Esophagus squamous epithelium (tissue), 4 donors: ENCODE measurements at regions not wholly inside any gene's neighbourhood (a gene's known extent, or its start where the extent isn't known, plus 50 kb on each side); places are given as distances from the start of the nearest gene placed in this dataset.
"Not testable (repeated sequence)": the region's sequence is repeated elsewhere in the genome, so short reads cannot be mapped to it uniquely, and the experiment has no call there.

ENCODE experiments used
- POLR2A ChIP-seq, 4 donors: fragments of 450-650 bp; IDR thresholded peaks; one replicate each; pipeline ENCODE4 v1.6.1; 2017; ENCODE audit warnings: antibody characterized with exemption in 4 of 4, mild to moderate bottlenecking in 4 of 4, moderate library complexity in 3 of 4
- TF ChIP-seq, protein P1 (sequence below), 6 experiments: fragments of 450-650 bp in 4 of 6; fragments of 200-600 bp in 2 of 6; sonication (generic) in 2 of 6; IDR thresholded peaks; one replicate each; pipeline ENCODE4 v1.5.1; 2016 to 2019; ENCODE audit warnings: antibody characterized with exemption in 6 of 6, mild to moderate bottlenecking in 4 of 6, moderate library complexity in 4 of 6

DNA sequence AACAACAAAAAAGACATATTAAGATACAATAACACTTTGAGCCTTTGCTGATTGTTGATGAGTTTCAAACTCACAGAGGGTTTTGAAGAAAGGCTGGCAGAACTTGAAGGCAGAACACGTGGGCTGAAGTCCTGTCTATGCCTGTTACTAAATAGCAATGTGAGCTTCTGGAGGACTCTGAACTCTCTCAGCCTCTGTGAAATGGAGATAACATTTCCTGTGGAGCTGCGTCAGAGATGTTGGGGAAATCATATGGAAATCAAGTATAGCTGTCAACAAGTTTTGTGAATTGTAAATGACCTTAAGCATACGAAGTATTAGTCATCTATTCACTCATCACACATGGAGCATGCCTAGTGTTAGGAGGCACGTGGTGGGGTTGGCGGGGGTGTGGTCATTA lies 229.4 kb upstream of the VKORC1L1 start:
- TF ChIP-seq POLR2A (IDR thresholded peaks at IDR 0.05): not testable (repeated sequence)
- TF ChIP-seq, protein P1, sequence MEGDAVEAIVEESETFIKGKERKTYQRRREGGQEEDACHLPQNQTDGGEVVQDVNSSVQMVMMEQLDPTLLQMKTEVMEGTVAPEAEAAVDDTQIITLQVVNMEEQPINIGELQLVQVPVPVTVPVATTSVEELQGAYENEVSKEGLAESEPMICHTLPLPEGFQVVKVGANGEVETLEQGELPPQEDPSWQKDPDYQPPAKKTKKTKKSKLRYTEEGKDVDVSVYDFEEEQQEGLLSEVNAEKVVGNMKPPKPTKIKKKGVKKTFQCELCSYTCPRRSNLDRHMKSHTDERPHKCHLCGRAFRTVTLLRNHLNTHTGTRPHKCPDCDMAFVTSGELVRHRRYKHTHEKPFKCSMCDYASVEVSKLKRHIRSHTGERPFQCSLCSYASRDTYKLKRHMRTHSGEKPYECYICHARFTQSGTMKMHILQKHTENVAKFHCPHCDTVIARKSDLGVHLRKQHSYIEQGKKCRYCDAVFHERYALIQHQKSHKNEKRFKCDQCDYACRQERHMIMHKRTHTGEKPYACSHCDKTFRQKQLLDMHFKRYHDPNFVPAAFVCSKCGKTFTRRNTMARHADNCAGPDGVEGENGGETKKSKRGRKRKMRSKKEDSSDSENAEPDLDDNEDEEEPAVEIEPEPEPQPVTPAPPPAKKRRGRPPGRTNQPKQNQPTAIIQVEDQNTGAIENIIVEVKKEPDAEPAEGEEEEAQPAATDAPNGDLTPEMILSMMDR (IDR thresholded peaks at IDR 0.05): not testable (repeated sequence)
